Testis (tissue), 2 donors: ENCODE measurements at regions not wholly inside any gene's neighbourhood (a gene's known extent, or its start where the extent isn't known, plus 50 kb on each side); places are given as distances from the start of the nearest gene placed in this dataset.

ENCODE experiments used
- DNase-seq: peaks from one replicate; pipeline ENCODE4 v3.0.0-alpha.2; 2019
- H3K27ac ChIP-seq, 2 donors: fragments of 200-600 bp; sonication (generic); one replicate each; pipeline ENCODE4 v1.5.1; 2019
- H3K27me3 ChIP-seq: fragments of 200-600 bp; sonication (generic); one replicate; pipeline ENCODE4 v1.5.1; 2019
- H3K36me3 ChIP-seq: fragments of 200-600 bp; sonication (generic); one replicate; pipeline ENCODE4 v1.5.1; 2017; ENCODE audit warnings: low read depth; ENCODE audit errors: missing control alignments
- H3K4me1 ChIP-seq: fragments of 200-600 bp; sonication (generic); one replicate; pipeline ENCODE4 v1.5.1; 2019
- H3K4me3 ChIP-seq, 2 donors: fragments of 200-600 bp; sonication (generic); one replicate each; pipeline ENCODE4 v1.5.1; 2017 to 2019
- H3K9me3 ChIP-seq: fragments of 200-600 bp; sonication (generic); one replicate; pipeline ENCODE4 v1.5.1; 2017
- CTCF ChIP-seq, 3 experiments: fragments of 450-650 bp in 2 of 3; fragments of 200-600 bp in 1 of 3; sonication (generic) in 1 of 3; IDR thresholded peaks; one replicate each; pipeline ENCODE4 v1.5.1; 2016 to 2019; ENCODE audit warnings: antibody characterized with exemption in 3 of 3, mild to moderate bottlenecking in 2 of 3, moderate library complexity in 1 of 3
- POLR2A ChIP-seq: fragments of 450-650 bp; IDR thresholded peaks from one replicate; pipeline ENCODE4 v1.6.1; 2017; ENCODE audit warnings: antibody characterized with exemption, mild to moderate bottlenecking, moderate library complexity
- WGBS, 2 donors: methylation state at CpG; one replicate each; pipeline ENCODE4 v1.1.5; 2018; 5-methylcytosine and 5-hydroxymethylcytosine counted together
- intact Hi-C: fragments of 100-400 bp; cut with DNase I; formaldehyde crosslinking; loops from one replicate; pipeline ENCODE4 v1.15.1; 2023; ENCODE audit warnings: low total_unique reads

GRCh38 chr2:196449083-196449482 lies 190.4 kb upstream of the CCDC150 start:
- no peak for DNase-seq
- Histone ChIP-seq H3K27me3 (no peaks in the 10 kb centered on the region), H3K4me1 (no peaks in the 10 kb centered on the region), H3K4me3 (no peak overlapping the region), H3K36me3 (no peaks in the 10 kb centered on the region), H3K27ac (no peak overlapping the region), H3K9me3 (no peaks in the 10 kb centered on the region)
- WGBS, 2 donors, result 96 to 100% methylated on average over 1 of the region's 1 CpG
- TF ChIP-seq POLR2A (no peak), CTCF (IDR thresholded peaks at IDR 0.05) (no peak)
- intact Hi-C loops, result no loop called here

- Histone ChIP-seq H3K4me3 (no peak overlapping the region), H3K36me3 (no peaks in the 10 kb centered on the region), H3K9me3 (no peaks in the 10 kb centered on the region), H3K4me1 (no peaks in the 10 kb centered on the region), H3K27me3 (no peaks in the 10 kb centered on the region), H3K27ac (no peak overlapping the region)
- TF ChIP-seq POLR2A (no peak), CTCF (IDR thresholded peaks at IDR 0.05) (no peak)
- intact Hi-C loops, result no loop called here
- no peak for DNase-seq
Observed at GRCh38 chr2:196452758-196453157, 186.8 kb upstream of the CCDC150 start.

- Histone ChIP-seq H3K27ac (no peak overlapping the region), H3K27me3 (no peaks in the 10 kb centered on the region), H3K4me1 (no peaks in the 10 kb centered on the region), H3K36me3 (no peaks in the 10 kb centered on the region), H3K9me3 (no peaks in the 10 kb centered on the region), H3K4me3 (no peak overlapping the region)
- intact Hi-C loops, result no loop called here
- TF ChIP-seq POLR2A (no peak), CTCF (IDR thresholded peaks at IDR 0.05) (peak in 2 of 3 experiments; percentile 15 to 40)
- peak; percentile 61 for DNase-seq
- WGBS, 2 donors, result 22 to 33% methylated on average over 4 of the region's 4 CpGs
Observed at GRCh38 chr2:196453613-196454047, 185.9 kb upstream of the CCDC150 start.

GRCh38 chr2:196454492-196454891 lies 185.0 kb upstream of the CCDC150 start:
- H3K9me3 ChIP-seq, result no peaks in the 10 kb centered on the region
- WGBS, 2 donors, result 95 to 97% methylated on average over 1 of the region's 1 CpG
- H3K36me3 ChIP-seq, result no peaks in the 10 kb centered on the region
- no peaks in the 10 kb centered on the region for H3K4me1 ChIP-seq
- no peak overlapping the region for H3K27ac ChIP-seq
- no peak overlapping the region for H3K4me3 ChIP-seq
- intact Hi-C loops, result no loop called here
- no peak for DNase-seq
- H3K27me3 ChIP-seq, result no peaks in the 10 kb centered on the region
- TF ChIP-seq POLR2A, result no peak
- TF ChIP-seq CTCF (IDR thresholded peaks at IDR 0.05), result no peak

GRCh38 chr2:196459539-196459938 lies 180.0 kb upstream of the CCDC150 start:
- no peaks in the 10 kb centered on the region for H3K4me1 ChIP-seq
- TF ChIP-seq CTCF (IDR thresholded peaks at IDR 0.05), result no peak
- TF ChIP-seq POLR2A, result no peak
- no peak for DNase-seq
- H3K4me3 ChIP-seq, result no peak overlapping the region
- no peaks in the 10 kb centered on the region for H3K9me3 ChIP-seq
- no peaks in the 10 kb centered on the region for H3K27me3 ChIP-seq
- intact Hi-C loops, result no loop called here
- H3K36me3 ChIP-seq, result no peaks in the 10 kb centered on the region
- H3K27ac ChIP-seq, result no peak overlapping the region
- 52 to 66% methylated on average over 7 of the region's 7 CpGs for WGBS, 2 donors
